Retinal pigment epithelial cell (primary cell): ENCODE measurements at regions not wholly inside any gene's neighbourhood (a gene's known extent, or its start where the extent isn't known, plus 50 kb on each side); places are given as distances from the start of the nearest gene placed in this dataset.

Experiments
- DNase-seq: peaks from one replicate; pipeline ENCODE4 v3.0.0-alpha.2; 2010; ENCODE audit warnings: low read depth
- H3K4me3 ChIP-seq: 2 replicates; pipeline ENCODE4 v1.5.1; 2011; ENCODE audit warnings: mild to moderate bottlenecking, low read length, control low read depth, moderate library complexity
- CTCF ChIP-seq: conservative IDR thresholded peaks from 2 replicates; pipeline ENCODE4 v1.5.1; 2011; ENCODE audit warnings: low read depth, low read length, control low read depth, inconsistent platforms

- TF ChIP-seq CTCF, result no peak
- no peak overlapping the region for H3K4me3 ChIP-seq
- no peak for DNase-seq
These were observed 326.3 kb upstream of the ETAA1 start for GRCh38 chr2:67070826-67071225.

GRCh38 chr2:67075056-67075455, 322.1 kb upstream of the ETAA1 start:
- H3K4me3 ChIP-seq, result no peak overlapping the region
- DNase-seq, result no peak
- TF ChIP-seq CTCF, result no peak

- DNase-seq, result no peak
- TF ChIP-seq CTCF, result no peak
- H3K4me3 ChIP-seq, result no peak overlapping the region
These were observed 321.4 kb upstream of the ETAA1 start for GRCh38 chr2:67075530-67076238.

GRCh38 chr2:67076239-67076624, 320.9 kb upstream of the ETAA1 start:
- no peak overlapping the region for H3K4me3 ChIP-seq
- no peak for DNase-seq
- no peak for TF ChIP-seq CTCF

- no peak for TF ChIP-seq CTCF
- no peak overlapping the region for H3K4me3 ChIP-seq
- DNase-seq, result no peak
These were observed 317.4 kb upstream of the ETAA1 start for GRCh38 chr2:67079729-67080128.

- no peak for TF ChIP-seq CTCF
- H3K4me3 ChIP-seq, result no peak overlapping the region
- DNase-seq, result no peak
These were observed 314.3 kb upstream of the ETAA1 start for GRCh38 chr2:67082813-67083212.

GRCh38 chr2:67083951-67084350, 313.2 kb upstream of the ETAA1 start:
- H3K4me3 ChIP-seq, result no peak overlapping the region
- no peak for DNase-seq
- no peak for TF ChIP-seq CTCF
